CD4-positive, CD25-positive, alpha-beta regulatory T cell (primary cell): ENCODE measurements at regions not wholly inside any gene's neighbourhood (a gene's known extent, or its start where the extent isn't known, plus 50 kb on each side); places are given as distances from the start of the nearest gene placed in this dataset.

Source experiments
- ATAC-seq, 2 donors: fragments of 150-1000 bp; cut with Tn5 transposase; one replicate each; pipeline ENCODE4 v1.10.0; 2021; ENCODE audit warnings: low read depth in 2 of 2, moderate number of reproducible peaks in 2 of 2, moderate library complexity in 1 of 2
- DNase-seq, 3 donors: peaks; one replicate each; pipeline versions ENCODE4 v3.0.0 to v3.0.0-alpha.2; 2012 to 2022; ENCODE audit warnings: mixed read lengths in 1 of 3
- H3K27ac ChIP-seq: one replicate; pipeline ENCODE4 v1.7.0; 2013; ENCODE audit warnings: mild to moderate bottlenecking, low read length; ENCODE audit not compliant: insufficient read depth, poor library complexity, severe bottlenecking
- H3K27me3 ChIP-seq: one replicate; pipeline ENCODE4 v1.7.0; 2013; ENCODE audit warnings: low read length; ENCODE audit not compliant: control insufficient read depth, insufficient read depth
- H3K36me3 ChIP-seq: one replicate; pipeline ENCODE4 v1.7.0; 2013; ENCODE audit warnings: mild to moderate bottlenecking, low read length, moderate library complexity; ENCODE audit not compliant: control insufficient read depth, insufficient read depth
- H3K4me1 ChIP-seq: 2 replicates; pipeline ENCODE4 v1.7.0; 2013; ENCODE audit warnings: mild to moderate bottlenecking, low read length; ENCODE audit not compliant: insufficient read depth, control insufficient read depth, poor library complexity, severe bottlenecking
- H3K4me3 ChIP-seq: one replicate; pipeline ENCODE4 v1.7.0; 2013; ENCODE audit warnings: low read depth, mild to moderate bottlenecking, low read length, moderate library complexity
- H3K9me3 ChIP-seq, 2 experiments: 1 replicate in 1 of 2; 2 replicates in 1 of 2; pipeline ENCODE4 v1.7.0; 2013; ENCODE audit warnings: low read length in 2 of 2, mild to moderate bottlenecking in 1 of 2, moderate library complexity in 1 of 2; ENCODE audit not compliant: control insufficient read depth in 2 of 2
- H3K27ac Mint-ChIP-seq, 3 donors: one replicate each; pipeline ENCODE4 v1.8.0; 2020 to 2022; ENCODE audit warnings: mild to moderate bottlenecking in 3 of 3, mixed read lengths in 3 of 3, moderate library complexity in 2 of 3
- H3K27me3 Mint-ChIP-seq: one replicate; pipeline ENCODE4 v1.8.0; 2022; ENCODE audit warnings: mild to moderate bottlenecking, mixed read lengths
- H3K36me3 Mint-ChIP-seq: one replicate; pipeline ENCODE4 v1.8.0; 2020; ENCODE audit warnings: mixed read lengths
- H3K4me1 Mint-ChIP-seq, 4 donors: one replicate each; pipeline ENCODE4 v1.8.0; 2020 to 2022; ENCODE audit warnings: mixed read lengths in 4 of 4, mild to moderate bottlenecking in 1 of 4
- H3K4me3 Mint-ChIP-seq, 4 donors: one replicate each; pipeline ENCODE4 v1.8.0; 2020 to 2022; ENCODE audit warnings: mild to moderate bottlenecking in 4 of 4, mixed read lengths in 4 of 4, moderate library complexity in 3 of 4
- H3K9me3 Mint-ChIP-seq, 7 donors: one replicate each; pipeline ENCODE4 v1.8.0; 2020 to 2022; ENCODE audit warnings: mixed read lengths in 7 of 7, mild to moderate bottlenecking in 3 of 7, moderate library complexity in 2 of 7

- Mint-ChIP-seq H3K27ac (no peak overlapping the region), H3K9me3 (peaks cover 0 to 2% (median 0%) of the 10 kb centered on the region in 7 donors)
- H3K27me3 ChIP-seq: peaks cover 36% of the 10 kb centered on the region
Measured at GRCh38 chr15:60138397-60138968, 134.4 kb downstream of the FOXB1 start.

GRCh38 chr15:60152386-60152785 is 148.3 kb downstream of the FOXB1 start:
- Histone ChIP-seq H3K4me3 (no peak overlapping the region), H3K36me3 (no peaks in the 10 kb centered on the region), H3K27me3 (peaks cover 11% of the 10 kb centered on the region), H3K9me3 (no peaks in the 10 kb centered on the region), H3K4me1 (peaks cover 5% of the 10 kb centered on the region), H3K27ac (no peak overlapping the region)
- Mint-ChIP-seq H3K27ac (no peak overlapping the region), H3K27me3 (peaks cover 30% of the 10 kb centered on the region), H3K36me3 (no peaks in the 10 kb centered on the region), H3K9me3 (peaks cover 0 to 1% (median 0%) of the 10 kb centered on the region in 7 donors), H3K4me1 (peaks cover 0 to 9% (median 6%) of the 10 kb centered on the region in 4 donors), H3K4me3 (no peak overlapping the region)
- DNase-seq (no peak), ATAC-seq (no peak)

More at GRCh38 chr15:60138397-60138968, 134.4 kb downstream of the FOXB1 start:
- Histone ChIP-seq H3K36me3 (no peaks in the 10 kb centered on the region), H3K9me3 (no peaks in the 10 kb centered on the region), H3K4me1 (no peaks in the 10 kb centered on the region), H3K27ac (no peak overlapping the region), H3K4me3 (no peak overlapping the region)
- Mint-ChIP-seq H3K4me3 (no peak overlapping the region), H3K36me3 (no peaks in the 10 kb centered on the region), H3K4me1 (no peaks in the 10 kb centered on the region), H3K27me3 (peaks cover 62% of the 10 kb centered on the region)
- ATAC-seq (no peak), DNase-seq (no peak)

- Mint-ChIP-seq H3K4me3 (no peak overlapping the region), H3K9me3 (peaks cover 0 to 1% (median 0%) of the 10 kb centered on the region in 7 donors), H3K4me1 (peaks cover 0 to 9% (median 6%) of the 10 kb centered on the region in 4 donors), H3K27me3 (peaks cover 18% of the 10 kb centered on the region), H3K36me3 (no peaks in the 10 kb centered on the region), H3K27ac (no peak overlapping the region)
- Histone ChIP-seq H3K36me3 (no peaks in the 10 kb centered on the region), H3K4me3 (no peak overlapping the region), H3K27me3 (peaks cover 14% of the 10 kb centered on the region), H3K4me1 (peaks cover 5% of the 10 kb centered on the region), H3K27ac (no peak overlapping the region), H3K9me3 (no peaks in the 10 kb centered on the region)
- ATAC-seq (no peak), DNase-seq (no peak)
Measured at GRCh38 chr15:60154764-60155325, 150.7 kb downstream of the FOXB1 start.

- no peak overlapping the region for H3K27ac ChIP-seq
- no peaks in the 10 kb centered on the region for H3K36me3 ChIP-seq
- H3K4me1 ChIP-seq: peaks cover 5% of the 10 kb centered on the region
- H3K27me3 ChIP-seq: peaks cover 12% of the 10 kb centered on the region
- ATAC-seq (no peak), DNase-seq (no peak)
- Mint-ChIP-seq H3K27me3 (peaks cover 13% of the 10 kb centered on the region), H3K4me3 (no peak overlapping the region), H3K27ac (no peak overlapping the region), H3K9me3 (peaks cover 0 to 1% (median 0%) of the 10 kb centered on the region in 7 donors), H3K4me1 (peaks cover 0 to 9% (median 6%) of the 10 kb centered on the region in 4 donors), H3K36me3 (no peaks in the 10 kb centered on the region)
- H3K4me3 ChIP-seq: peak overlapping the region; percentile 2
- H3K9me3 ChIP-seq: no peaks in the 10 kb centered on the region
Measured at GRCh38 chr15:60155661-60156060, 151.6 kb downstream of the FOXB1 start.

GRCh38 chr15:60160909-60161308 is 156.8 kb downstream of the FOXB1 start:
- Mint-ChIP-seq H3K36me3 (no peaks in the 10 kb centered on the region), H3K27me3 (peaks cover 12% of the 10 kb centered on the region), H3K9me3 (peaks cover 0 to 1% (median 0%) of the 10 kb centered on the region in 7 donors), H3K4me1 (no peaks in the 10 kb centered on the region), H3K4me3 (no peak overlapping the region), H3K27ac (no peak overlapping the region)
- no peak for DNase-seq
- no peaks in the 10 kb centered on the region for H3K4me1 ChIP-seq
- no peak for ATAC-seq
- no peak overlapping the region for H3K27ac ChIP-seq
- peaks cover 13% of the 10 kb centered on the region for H3K27me3 ChIP-seq
- no peaks in the 10 kb centered on the region for H3K36me3 ChIP-seq
- H3K9me3 ChIP-seq: no peaks in the 10 kb centered on the region
- H3K4me3 ChIP-seq: no peak overlapping the region

GRCh38 chr15:60161704-60162103 is 157.6 kb downstream of the FOXB1 start:
- no peak for DNase-seq
- Mint-ChIP-seq H3K27me3 (peaks cover 12% of the 10 kb centered on the region), H3K36me3 (no peaks in the 10 kb centered on the region)

GRCh38 chr15:60162251-60162967 is 158.3 kb downstream of the FOXB1 start:
- Histone ChIP-seq H3K27ac (no peak overlapping the region), H3K4me1 (no peaks in the 10 kb centered on the region), H3K4me3 (no peak overlapping the region), H3K27me3 (peaks cover 13% of the 10 kb centered on the region), H3K9me3 (no peaks in the 10 kb centered on the region), H3K36me3 (no peaks in the 10 kb centered on the region)
- Mint-ChIP-seq H3K4me3 (no peak overlapping the region), H3K36me3 (no peaks in the 10 kb centered on the region), H3K27me3 (peaks cover 12% of the 10 kb centered on the region), H3K9me3 (peaks cover 0 to 1% (median 0%) of the 10 kb centered on the region in 7 donors), H3K27ac (no peak overlapping the region), H3K4me1 (no peaks in the 10 kb centered on the region)
- ATAC-seq: no peak
- no peak for DNase-seq

More at GRCh38 chr15:60161704-60162103, 157.6 kb downstream of the FOXB1 start:
- no peaks in the 10 kb centered on the region for H3K4me1 ChIP-seq
- Mint-ChIP-seq H3K4me3 (no peak overlapping the region), H3K9me3 (peaks cover 0 to 1% (median 0%) of the 10 kb centered on the region in 7 donors), H3K4me1 (no peaks in the 10 kb centered on the region), H3K27ac (no peak overlapping the region)
- no peak overlapping the region for H3K27ac ChIP-seq
- H3K9me3 ChIP-seq: no peaks in the 10 kb centered on the region
- no peak for ATAC-seq
- peaks cover 13% of the 10 kb centered on the region for H3K27me3 ChIP-seq
- no peaks in the 10 kb centered on the region for H3K36me3 ChIP-seq
- H3K4me3 ChIP-seq: no peak overlapping the region
